RWPE1 (cell line): ENCODE measurements at regions not wholly inside any gene's neighbourhood (a gene's known extent, or its start where the extent isn't known, plus 50 kb on each side); places are given as distances from the start of the nearest gene placed in this dataset.

Experiments
- CTCF ChIA-PET: fragments of 350-600 bp; sonication (Branson Sonifier 250); formaldehyde crosslinking; extraction: SDS; loops from one replicate; lab custom pipeline; 2021; lab: Yijun Ruan, JAX
- POLR2A ChIA-PET: fragments of 400-600 bp; formaldehyde crosslinking; extraction: SDS; loops from one replicate; lab custom pipeline; 2020; ENCODE audit warnings: antibody characterized with exemption; ENCODE audit not compliant: low non-redundant PET; lab: Yijun Ruan, JAX
- DNase-seq: peaks from one replicate; pipeline ENCODE4 v3.0.0; 2012; ENCODE audit warnings: low spot score
- H3K27ac ChIP-seq: fragments of 450-650 bp; 2 replicates; pipeline ENCODE4 v1.5.1; 2017
- TF ChIP-seq, protein P1 (sequence below): fragments of 450-650 bp; conservative IDR thresholded peaks from 2 replicates; pipeline ENCODE4 v1.5.1; 2017; ENCODE audit warnings: low read depth, mild to moderate bottlenecking

DNA sequence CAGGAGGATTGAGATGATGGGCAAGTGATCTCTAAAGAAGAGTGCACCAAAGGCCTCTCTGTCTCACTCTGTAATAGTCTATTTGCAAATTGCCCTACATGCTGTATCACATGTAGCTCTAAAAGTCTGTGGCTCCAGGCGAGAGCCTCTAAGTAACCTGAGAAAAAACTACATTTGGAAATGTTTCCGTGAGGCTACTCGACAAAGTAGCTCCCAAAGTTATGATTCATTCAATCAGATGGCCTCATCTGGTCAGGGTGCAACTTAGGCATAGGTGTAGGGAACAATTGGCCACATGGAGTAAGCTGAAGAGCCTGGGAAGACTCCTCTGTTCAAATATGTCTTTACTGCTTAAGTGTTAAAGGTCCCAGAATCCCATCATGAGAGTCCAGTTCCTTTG is 155.4 kb upstream of the PLEKHG7 start:
- CTCF ChIA-PET: no interaction called here
- POLR2A ChIA-PET: no interaction called here
- H3K27ac ChIP-seq: no peak overlapping the region
- no peak for DNase-seq
- TF ChIP-seq, protein P1, sequence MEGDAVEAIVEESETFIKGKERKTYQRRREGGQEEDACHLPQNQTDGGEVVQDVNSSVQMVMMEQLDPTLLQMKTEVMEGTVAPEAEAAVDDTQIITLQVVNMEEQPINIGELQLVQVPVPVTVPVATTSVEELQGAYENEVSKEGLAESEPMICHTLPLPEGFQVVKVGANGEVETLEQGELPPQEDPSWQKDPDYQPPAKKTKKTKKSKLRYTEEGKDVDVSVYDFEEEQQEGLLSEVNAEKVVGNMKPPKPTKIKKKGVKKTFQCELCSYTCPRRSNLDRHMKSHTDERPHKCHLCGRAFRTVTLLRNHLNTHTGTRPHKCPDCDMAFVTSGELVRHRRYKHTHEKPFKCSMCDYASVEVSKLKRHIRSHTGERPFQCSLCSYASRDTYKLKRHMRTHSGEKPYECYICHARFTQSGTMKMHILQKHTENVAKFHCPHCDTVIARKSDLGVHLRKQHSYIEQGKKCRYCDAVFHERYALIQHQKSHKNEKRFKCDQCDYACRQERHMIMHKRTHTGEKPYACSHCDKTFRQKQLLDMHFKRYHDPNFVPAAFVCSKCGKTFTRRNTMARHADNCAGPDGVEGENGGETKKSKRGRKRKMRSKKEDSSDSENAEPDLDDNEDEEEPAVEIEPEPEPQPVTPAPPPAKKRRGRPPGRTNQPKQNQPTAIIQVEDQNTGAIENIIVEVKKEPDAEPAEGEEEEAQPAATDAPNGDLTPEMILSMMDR: no peak

DNA sequence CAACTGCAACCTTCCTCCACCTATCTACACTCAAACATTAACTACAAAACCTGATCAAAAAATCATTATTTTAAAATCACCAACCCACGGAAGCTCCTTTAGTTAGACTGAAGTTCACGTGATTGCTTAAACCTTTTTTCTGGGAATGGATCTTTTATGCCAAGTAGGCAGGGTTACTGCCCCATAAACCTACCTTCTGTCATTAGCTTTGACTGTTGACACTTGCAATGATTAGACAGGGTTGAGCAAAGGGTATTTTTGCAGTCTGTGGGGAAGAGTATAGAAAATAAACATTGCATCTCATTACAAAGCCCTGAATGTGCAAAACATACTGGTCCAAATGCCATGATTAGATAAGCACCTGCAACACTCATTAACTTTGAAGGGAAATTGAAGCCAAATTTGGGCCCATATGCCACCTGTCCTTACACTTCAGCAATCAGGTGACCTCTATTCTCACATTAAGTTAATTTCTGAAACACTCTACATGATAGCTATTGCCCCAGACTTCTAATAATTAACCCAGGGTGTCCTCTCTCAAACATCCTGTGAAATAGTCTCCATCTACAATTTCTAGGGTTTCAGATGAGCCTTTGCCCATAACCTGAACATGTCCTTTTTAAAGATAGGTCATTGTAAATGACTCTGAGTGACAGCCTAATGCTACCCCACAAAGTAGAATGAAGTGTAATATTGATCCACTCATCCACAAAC is 156.0 kb upstream of the PLEKHG7 start:
- H3K27ac ChIP-seq: no peak overlapping the region
- TF ChIP-seq, protein P1: no peak
- ChIA-PET POLR2A (no interaction called here), CTCF (interaction anchor here (0.5 kb wide), 1 partner anchor 40 kb away, joined by 3 read pairs; no protein-coding TSS in a partner anchor)
- DNase-seq: no peak

DNA sequence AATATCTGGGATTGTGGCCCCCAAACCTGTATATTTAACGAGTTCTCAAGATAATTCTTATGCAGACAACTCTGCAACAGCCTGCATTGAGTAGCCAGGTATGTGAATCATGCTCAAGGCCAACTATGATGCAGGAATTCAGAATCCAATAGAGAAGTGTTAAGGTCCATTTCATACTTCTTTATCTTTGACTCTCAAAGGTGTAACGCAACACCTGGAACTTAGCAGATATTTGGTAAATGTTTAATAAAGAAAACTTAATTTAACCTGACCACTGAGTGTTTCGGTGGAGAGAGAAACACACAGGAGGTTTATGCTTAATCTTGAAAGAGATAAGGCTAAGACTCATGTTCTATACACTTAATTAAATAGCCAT is 156.5 kb upstream of the PLEKHG7 start:
- TF ChIP-seq, protein P1: no peak
- ChIA-PET CTCF (interaction anchor here (0.5 kb wide), 1 partner anchor 40 kb away, joined by 3 read pairs; no protein-coding TSS in a partner anchor), POLR2A (no interaction called here)
- DNase-seq: no peak
- H3K27ac ChIP-seq: no peak overlapping the region

DNA sequence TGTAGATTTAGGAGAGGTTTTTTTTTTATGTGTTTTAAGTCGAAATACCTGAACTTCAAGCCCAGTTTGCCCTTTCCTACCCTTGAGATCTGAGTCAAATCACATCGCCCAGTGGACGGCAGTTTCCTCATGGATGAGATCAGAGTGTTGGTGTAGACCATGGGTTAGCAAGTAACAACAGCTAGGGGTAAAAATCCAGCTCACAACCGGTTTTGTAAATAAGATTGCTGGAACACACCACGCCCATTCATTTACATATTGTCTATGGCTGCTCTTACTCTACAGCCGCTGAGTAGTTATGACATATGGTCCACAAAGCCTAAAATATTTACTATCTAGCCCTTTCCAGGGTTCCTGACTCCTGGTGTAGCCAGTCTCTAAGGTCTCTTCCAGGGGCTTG is 158.5 kb upstream of the PLEKHG7 start:
- no peak overlapping the region for H3K27ac ChIP-seq
- TF ChIP-seq, protein P1: no peak
- no peak for DNase-seq
- CTCF ChIA-PET: interaction anchor here (0.7 kb wide), 1 partner anchor 1605 kb away, joined by 4 read pairs; no protein-coding TSS in a partner anchor
- POLR2A ChIA-PET: no interaction called here

DNA sequence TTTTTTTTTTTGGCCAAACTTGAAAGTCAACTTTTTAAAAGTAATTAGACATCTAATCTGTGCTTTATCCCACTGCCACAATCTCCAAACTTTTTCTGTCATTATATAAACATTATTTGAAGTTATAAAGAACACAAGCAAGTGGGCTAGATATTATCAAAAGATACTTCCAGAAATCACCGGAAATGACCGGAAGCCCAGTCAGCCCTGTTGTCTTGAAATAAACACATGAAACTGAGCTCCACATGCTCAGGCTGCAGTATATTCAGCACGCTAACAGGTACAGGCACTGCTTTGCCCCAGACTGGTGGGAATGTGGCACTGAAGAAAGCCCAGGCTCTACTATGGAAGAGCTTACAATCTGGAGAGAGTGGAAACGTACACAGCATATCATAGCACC is 158.9 kb upstream of the PLEKHG7 start:
- no peak for DNase-seq
- no peak overlapping the region for H3K27ac ChIP-seq
- TF ChIP-seq, protein P1: no peak
- ChIA-PET CTCF (no interaction called here), POLR2A (no interaction called here)

DNA sequence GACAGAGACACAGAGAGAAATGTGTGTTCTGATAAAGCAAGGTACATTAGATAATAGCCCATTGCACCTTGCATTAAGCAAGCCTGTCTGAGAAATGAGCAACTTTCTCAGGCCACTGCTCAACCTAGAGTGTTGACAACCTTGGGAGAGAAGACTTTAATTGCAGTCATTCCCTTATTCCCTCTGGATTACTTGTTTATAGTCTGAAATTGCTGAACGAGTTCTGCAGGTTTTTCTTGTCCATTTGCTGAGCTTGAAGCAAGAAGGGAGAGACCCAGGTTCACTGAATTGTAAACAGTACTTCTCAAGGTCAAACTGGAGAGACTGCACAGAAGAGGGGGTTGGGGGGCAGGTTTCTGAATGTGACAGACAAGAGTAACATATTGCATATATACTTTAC is 159.4 kb upstream of the PLEKHG7 start:
- H3K27ac ChIP-seq: no peak overlapping the region
- TF ChIP-seq, protein P1: no peak
- CTCF ChIA-PET: no interaction called here
- POLR2A ChIA-PET: no interaction called here
- DNase-seq: peak; percentile 24
